Stimulated activated CD8-positive, alpha-beta memory T cell treated with anti-CD3 and anti-CD28 coated beads, Interleukin-7, amount 100 ng/mL, for 48 hours (primary cell): ENCODE measurements at regions not wholly inside any gene's neighbourhood (a gene's known extent, or its start where the extent isn't known, plus 50 kb on each side); places are given as distances from the start of the nearest gene placed in this dataset.
"Not testable (repeated sequence)": the region's sequence is repeated elsewhere in the genome, so short reads cannot be mapped to it uniquely, and the experiment has no call there.

Source experiments
- DNase-seq, 2 donors: peaks; one replicate each; pipeline ENCODE4 v3.0.0-alpha.2; 2020; ENCODE audit warnings: low read depth in 1 of 2; ENCODE audit errors: extremely low read depth in 1 of 2

DNA sequence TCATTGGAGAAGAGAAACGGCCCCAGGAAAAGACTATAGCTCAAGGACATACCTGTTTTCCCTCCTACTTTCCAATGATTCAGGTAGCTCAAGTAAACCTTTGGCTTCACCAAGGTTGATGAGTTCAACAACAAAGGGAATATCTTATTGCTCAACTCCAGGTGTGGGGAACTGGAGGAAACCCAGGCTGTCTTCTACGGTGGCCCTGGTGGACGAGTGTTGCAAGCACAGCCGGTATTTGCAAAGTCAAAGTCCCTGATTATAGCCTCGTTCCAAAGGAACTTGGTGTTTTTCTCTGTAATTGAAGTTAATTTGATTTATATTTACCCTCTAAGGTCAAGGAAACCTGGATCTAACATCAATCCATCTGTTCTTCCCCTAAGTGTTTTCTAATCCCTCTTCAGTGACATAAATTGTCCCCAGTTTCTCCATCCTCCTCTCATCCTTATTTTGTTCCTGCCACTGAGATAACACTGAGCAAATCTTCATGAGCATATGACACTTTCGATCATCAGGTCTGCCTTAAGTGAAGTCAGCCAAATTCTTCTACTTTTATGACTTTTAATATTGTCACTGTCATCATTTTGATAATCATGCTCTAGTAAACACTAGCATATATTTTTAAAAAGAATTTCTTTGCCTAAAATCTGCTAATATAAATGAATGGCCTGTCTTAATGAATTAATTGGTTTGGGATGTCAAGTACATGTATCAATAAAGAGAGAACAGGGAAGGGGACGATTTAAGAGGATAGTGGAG lies 174.6 kb upstream of the TBX3 start:
- DNase-seq: no peak

DNA sequence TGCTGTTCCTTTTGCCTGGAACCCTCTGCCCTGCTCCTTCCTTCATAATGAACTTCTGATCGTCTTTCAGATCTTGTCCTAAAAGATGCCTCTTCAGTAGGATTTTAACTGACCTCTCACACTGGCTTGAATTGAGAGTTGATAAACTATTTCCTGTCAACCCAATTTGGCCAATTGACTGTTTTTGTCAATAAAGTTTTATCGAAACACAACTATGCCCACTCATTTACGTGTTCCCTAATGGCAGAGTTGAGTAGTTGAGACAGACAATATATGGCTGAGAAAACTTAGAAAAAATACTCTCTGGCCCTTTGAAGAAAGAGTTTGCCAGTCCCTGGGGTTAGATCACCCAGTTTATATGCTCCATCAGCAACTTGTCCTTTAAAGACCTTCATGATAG lies 171.7 kb upstream of the TBX3 start:
- DNase-seq: no peak

DNA sequence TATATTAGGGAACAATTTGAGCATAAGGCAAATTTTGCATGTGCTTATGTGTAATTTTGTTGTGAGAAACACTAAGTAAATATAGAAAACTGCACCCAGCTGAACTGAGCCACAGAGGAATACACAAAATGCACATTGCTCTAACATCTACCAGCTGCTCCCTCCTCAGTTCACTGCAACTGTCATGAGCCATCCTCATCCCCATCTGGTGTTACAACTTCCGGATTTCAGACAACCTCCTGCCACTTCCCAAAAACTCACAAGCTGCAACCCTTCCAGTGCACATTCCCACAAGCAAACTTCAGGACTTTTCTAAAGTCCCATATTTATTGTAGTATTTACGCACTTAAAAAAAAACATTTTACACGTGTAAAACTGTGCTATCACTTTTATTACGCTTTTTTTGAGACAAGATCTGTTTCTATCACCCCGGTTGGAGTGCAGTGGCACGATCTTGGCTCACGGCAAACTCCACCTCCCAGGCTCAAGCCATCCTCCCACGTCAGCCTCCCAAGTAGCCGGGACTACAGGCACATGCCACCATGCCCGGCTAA lies 169.1 kb upstream of the TBX3 start:
- DNase-seq: no peak

DNA sequence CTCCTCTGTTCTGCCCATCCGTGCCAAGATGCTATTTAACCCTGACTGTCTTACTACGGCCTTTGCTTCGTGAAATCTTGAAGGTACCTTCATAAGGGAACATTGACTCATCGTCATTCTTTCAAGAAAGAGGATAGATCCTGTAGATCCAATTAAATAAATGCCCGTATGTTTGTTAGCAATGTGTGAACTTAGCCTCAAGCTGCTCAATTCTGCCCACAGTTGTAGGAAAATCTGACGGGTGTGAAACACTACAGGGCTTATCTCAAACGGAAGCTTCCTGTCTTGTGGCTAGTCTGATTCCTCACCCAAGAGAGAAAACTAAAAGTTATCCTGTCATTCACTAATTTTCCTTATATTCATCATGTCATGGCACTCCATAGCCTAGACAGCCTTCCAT lies 168.0 kb upstream of the TBX3 start:
- no peak for DNase-seq

DNA sequence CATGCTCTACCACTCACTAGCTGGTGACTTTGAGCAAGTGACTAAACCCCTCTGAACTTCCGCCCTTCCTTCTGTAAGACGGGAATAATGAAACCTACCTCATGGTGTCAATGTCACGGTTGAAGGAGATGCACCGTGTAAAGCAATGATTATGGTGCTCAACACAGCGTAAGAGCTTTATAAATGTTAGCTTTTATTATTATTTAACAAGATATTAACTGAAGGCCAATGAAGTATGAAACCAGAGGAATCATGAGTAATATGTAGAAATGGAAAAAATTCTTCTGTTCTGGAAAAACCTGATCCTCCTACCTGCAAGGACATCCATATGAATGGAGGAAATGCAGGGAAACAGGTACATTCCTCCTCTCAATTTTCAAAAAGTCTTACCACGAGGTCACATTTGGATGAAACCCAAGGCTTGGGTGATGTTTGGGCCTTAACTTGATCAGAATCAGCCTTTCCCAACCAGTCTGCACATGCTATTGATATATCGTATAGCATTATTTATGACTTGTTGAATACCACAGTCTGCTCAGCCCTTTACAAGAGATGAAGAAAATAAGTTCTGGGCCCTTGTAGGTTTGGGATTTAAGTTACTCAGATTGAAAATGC lies 166.8 kb upstream of the TBX3 start:
- no peak for DNase-seq

DNA sequence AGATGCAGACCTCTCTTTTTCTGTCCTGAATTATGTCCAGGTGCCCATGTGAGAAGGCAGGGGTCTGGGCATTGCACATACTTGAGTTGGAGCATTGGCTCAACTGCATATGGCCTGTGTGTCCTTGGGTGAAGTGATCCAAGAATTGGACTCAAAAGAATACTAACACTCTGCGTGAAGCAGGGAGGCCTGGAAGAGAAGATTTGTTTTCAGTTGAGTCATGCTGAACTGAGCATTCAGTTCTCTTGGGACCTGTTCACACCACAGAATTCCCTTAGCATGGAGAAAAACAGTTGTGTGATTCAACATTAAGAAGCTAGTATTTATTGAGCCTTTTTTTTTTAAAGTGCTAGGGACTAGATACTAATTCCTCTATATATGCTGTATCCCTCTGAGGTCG lies 164.7 kb upstream of the TBX3 start:
- no peak for DNase-seq

DNA sequence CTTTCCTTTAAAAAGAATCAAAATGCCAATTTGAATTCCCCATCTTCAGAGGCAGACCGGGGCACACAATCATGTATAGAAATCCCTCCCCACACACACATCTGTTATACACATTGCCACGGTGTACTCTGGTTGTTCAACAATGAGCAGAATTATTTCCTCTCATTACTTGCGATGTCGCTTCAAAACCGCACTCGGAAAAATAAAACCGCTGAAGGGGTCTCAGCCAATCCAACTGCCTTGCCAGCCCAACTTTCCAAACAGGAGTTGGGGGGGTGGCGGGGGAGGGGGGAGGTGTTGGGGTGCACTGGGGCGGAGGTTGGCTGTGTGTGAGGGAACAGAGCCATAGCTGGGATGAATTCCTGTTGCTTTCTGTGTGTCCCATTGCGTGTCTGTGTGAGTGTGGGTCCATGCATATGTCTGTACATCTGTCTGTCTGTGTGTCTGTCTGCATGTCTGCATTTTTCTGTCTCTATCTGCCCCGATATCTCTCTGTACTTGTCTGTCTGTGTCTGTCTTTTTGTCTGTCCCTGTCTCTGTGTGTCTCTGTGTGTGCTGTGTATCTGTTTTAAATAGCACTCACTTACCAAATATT lies 163.6 kb upstream of the TBX3 start:
- no peak for DNase-seq

DNA sequence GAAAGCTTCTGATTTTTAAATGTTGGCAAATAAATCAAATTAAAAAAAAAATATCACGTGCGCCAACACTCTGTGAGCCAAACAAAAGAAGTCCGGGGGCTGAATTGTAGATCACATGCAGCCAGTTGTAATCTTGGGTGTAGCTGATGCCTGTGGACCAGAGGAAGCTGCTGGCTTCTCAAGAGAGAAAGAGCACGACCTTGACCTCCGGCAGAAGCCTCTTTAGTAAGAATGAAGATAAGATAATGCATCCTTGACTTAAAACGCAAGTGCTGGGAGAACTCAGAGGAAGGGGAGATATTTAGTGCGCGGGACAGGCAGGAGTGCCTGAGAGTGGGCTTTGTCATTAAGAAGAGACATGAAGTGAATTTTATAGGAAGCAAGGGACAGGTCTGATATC lies 162.8 kb upstream of the TBX3 start:
- no peak for DNase-seq

DNA sequence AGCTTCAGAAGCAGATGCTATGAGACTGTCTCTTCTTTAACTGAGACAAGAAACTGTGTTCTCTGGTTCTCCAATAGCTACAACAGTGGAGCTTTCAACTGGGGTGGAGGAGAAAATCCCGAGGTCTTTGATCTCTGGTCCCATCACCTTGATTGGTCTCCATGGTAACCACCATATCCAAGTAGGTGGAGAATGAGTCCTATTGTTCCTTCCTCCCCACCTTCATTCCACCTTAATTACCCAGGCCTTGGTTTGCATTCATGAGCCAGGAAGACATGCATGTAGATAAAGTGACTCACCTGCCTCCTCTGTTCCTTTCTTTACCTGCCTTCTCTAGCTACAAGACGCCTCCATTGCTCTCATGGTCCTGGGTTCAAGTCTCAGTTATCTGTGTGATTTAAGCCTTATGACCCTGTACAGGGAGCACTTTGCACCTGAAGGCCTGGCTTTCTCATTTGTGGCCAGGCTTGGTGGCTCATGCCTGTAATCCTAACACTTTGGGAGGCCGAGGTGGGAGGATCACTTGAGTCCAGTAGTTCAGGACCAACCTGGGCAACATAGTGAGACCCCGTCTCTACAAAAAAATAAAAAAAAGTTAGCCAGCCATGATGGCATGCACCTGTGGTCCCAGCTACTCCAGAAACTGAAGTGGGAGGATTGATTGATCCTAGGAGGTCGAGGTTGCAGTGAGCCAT lies 157.7 kb upstream of the TBX3 start:
- no peak for DNase-seq

DNA sequence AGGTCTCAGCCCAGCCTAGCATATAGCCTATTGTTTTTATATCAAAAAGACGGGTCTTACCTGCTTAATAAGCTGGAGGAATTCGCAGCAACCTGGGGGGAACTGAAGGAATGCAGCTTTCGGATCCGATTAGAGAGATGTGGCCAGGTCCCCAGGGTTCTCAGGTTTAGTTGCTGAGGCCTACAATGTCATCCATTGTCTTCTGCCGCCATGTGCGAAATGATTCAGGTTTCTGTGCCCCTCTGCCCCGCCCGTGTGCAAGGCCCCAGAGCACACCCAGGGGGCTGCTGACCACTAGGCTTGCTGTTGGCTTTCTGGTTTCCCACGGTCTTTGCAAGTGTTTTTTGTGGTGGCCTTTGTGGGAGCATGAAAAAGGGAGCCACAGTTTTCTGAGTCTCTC lies 154.5 kb upstream of the TBX3 start:
- DNase-seq: no peak

DNA sequence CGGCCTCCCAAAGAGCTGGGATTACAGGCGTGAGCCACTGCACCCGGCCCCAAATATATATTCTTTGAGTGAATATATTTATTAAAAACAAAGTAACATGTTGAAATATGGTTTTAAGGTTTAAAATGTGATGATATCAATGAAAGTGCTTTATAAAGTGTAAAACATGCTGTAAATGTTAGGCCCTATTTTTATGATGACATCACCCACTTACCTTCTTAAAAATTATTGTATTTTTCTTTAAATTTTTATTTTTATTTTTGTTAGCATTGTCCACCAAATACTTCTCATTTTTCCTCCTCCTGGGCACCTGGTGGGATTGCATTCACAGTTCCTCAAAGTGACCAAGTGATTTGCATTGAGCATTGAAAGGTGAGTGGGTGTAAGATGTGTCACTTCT lies 152.6 kb upstream of the TBX3 start:
- DNase-seq: no peak

DNA sequence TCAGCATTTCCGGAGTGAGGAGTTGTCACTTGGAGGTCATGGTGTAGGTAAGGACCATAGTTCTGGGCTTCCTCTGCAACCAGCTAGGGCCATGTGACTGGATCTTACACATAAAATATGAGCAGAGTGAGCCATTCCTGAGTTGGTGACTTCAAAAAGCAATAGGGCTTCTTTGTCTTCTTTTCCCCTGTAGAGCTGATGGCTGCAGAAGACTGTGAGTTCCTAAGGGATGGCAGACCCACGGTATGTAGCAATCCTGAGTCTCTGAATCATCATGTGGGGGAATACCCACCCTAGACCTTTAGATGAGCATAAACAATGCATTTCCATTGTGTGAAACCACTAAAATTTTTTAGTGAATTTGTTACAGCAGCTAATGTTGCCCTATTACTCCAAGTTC lies 151.1 kb upstream of the TBX3 start:
- DNase-seq: no peak

DNA sequence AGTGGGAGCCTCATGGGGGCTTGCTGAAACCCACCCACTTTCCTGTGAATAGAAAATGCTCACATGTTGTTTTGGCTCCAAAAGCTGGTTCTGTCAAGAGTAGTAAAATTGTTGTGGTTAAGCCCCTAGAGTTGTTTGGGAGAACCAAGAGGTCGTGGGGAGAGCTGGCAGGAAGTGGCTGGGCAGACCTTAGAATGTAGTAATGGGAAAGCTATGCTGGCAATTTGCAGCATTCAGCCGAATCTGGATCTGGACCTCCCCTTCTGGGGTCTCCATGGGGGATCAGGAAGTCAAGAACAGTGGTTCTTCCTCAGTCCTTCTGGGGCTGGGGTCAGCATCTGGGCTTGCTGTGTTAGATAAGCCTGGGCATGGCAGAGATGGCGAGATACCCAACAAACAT lies 150.6 kb upstream of the TBX3 start:
- no peak for DNase-seq

DNA sequence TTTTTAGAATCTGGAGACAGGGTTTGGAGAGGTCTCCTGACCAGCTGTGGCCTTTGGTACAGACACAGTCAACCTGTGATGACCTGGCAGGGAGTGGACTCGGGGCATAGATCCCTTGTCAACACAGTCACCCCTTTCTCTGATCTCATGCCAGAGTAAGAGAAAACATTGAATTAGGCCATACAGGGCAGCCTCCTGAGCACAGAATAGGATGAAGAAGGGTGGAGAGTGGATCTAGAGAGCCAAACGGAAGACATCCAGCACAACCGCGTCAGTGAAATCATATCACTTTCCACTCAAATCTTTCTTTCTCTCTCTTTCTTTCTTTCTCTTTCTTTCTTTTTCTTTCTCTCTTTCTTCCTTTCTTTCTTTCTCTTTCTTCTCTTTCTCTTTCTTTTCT lies 145.9 kb upstream of the TBX3 start:
- DNase-seq: no peak

DNA sequence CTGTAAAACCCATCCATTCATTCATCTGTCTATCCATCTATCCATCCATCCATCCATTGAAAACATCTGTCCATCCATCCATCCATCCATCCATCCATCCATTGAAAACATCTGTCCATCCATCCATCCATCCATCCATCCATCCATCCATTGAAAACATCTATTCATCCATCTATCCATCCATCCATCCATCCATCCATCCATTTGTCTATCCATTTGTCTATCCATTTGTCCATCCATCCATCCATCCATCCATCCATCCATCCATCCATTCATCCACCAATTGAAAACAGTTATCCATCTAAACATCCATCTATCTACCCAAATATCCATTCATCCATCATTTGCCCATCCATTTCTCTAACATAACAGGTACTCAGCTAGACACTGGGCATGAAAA lies 145.3 kb upstream of the TBX3 start:
- not testable (repeated sequence) for DNase-seq

DNA sequence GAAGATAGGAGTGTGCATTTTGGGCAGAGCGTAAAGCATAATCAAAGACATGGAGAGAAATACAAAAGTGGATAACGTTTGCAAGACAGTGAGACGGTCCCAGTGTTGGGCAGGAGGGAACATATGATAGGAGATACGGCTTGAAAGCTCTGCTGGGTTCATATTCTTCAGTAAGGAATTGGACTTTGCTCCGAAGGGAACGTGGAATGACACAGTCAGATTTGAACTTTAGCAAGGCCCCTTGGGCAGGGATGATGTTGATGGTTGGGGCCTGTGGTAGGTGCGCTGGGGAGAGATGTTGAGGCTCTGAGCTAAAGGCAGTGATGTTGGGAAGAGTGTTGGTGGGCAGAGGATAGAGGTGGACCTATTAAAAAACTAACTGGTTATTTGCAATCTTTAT lies 143.5 kb upstream of the TBX3 start:
- DNase-seq: no peak

DNA sequence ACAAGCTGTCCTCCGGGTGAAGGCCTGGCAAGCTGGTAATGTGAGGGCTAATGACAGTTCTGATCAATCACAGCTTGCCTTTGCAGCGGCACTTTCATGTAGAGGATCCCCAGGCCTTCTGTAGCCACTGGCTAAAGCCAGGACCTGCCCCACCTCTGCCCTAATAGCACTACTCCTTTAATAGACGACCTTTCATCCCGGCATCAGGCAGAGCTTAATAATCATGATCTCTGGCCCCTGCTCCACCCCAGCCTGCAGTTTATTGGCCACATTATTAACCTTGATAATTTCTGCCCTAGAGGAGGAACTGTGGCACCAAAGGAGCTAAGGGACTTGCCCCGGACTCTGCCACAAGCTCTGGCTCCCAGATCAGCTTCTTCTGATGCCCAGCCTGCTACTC lies 142.3 kb upstream of the TBX3 start:
- no peak for DNase-seq

DNA sequence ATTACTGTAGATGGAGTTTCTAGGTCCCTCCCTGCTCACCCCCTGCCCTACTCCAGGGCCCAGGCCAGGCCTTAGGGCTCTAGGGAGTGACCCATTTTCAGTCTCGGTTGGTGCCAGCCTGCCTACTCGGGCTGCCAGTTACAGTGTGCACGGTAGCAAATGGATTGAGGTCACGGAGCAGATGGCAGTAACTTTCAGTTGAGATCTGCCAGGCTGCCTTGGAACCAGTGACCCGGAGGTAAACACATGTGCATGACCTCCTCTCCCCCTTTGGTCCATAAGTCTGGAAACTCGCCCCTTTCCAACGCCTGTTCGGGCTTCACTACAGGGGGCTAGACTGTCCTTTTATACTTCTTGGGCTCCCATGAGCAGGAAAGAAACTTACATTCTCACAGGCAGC lies 139.7 kb upstream of the TBX3 start:
- DNase-seq: no peak

DNA sequence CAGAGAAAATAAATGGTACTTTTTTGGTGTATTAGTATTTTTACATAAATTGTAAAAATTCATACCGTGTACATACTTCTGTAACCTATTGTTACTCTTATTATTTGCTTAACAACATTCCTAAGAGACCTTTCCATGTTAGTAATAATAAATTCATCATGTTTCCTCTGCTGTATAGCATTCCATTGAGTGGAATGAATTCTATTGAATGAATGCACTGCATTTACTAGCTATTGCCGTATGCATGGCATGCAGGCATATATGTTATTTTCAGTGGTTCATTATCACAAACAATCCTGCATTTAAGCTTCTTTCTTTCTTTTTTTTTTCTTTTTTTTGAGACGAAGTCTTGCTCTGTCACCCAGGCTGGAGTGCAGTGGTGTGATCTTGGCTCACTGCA lies 137.6 kb upstream of the TBX3 start:
- no peak for DNase-seq

DNA sequence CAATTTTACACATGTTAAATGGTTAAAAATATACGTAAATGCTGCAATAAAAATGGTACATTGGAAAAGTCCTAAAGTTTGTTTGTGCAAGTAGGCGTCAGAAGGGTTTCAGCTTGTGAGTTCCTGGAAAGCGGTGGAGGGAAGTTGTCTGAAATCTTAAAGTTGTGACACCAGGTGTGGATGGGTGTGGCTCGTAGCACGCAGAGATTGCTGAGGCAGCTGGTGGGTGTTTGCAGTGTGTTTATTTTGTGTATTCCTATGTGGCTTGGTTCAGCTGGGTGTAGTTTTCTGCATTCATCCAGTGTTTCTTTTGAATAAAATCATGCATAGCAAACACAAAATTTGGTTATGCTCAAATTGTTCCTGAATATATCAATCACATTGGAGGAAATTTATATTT lies 136.8 kb upstream of the TBX3 start:
- DNase-seq: no peak

DNA sequence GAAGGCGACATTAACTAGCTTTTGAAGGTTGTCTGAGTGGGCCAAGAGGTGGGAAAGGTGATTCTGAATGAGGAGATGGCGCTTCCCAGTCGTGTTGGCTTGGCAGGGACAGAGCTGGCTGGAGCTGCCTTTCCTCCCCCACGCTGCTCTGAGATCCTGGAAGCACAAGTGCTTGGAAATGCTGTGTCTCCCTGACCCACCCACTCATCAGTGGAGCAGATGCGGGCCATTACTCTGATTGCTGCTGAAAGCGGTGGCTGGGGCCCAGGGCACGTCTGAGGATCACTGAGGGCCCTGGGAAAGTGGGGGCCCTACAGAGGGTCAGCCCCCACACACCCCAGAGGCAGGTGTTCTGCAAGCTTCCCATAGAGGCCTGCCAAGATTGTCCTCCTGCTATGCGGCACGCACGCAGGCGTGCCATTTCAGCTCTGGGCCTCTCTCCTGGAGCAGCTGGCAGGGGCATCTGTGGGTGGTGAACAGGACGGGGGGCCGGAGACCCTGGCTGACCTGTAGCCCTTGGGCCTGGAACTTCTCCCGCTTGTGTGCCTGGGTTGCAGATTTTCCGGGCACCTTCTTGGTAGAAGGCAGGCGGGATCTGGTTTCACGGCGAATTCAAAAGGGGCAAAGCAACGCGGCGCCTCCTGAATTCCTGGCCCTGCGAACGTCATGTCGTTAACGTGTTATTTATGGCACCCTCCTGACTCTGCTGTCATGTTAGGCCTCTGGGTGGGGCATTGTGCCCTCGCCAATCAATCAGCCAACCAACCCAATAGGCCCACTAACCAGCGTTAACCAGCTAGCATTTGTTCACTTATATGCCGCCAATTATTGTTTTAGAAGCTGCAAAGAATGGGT lies 133.8 kb upstream of the TBX3 start:
- no peak for DNase-seq
